Endothelial cell of umbilical vein (primary cell): ENCODE measurements at regions not wholly inside any gene's neighbourhood (a gene's known extent, or its start where the extent isn't known, plus 50 kb on each side); places are given as distances from the start of the nearest gene placed in this dataset.

Experiments used
- BruUV-seq: library from RNA; stranded (reverse); fragments of 400-500 nt; replicated peaks from 2 replicates; lab custom pipeline; 2021; lab: Mats Ljungman, UMichigan
- CTCF ChIA-PET: fragments of 300-600, 350-600 bp; sonication (Branson Sonifier 250); formaldehyde crosslinking; loops from one replicate; lab custom pipeline; 2021; ENCODE audit warnings: antibody characterized with exemption, inconsistent platforms; lab: Charles Lee
- POLR2A ChIA-PET: fragments of 300-600, 350-600 bp; sonication (Branson Sonifier 250); formaldehyde crosslinking; loops from one replicate; lab custom pipeline; 2021; ENCODE audit warnings: antibody characterized with exemption, inconsistent platforms; lab: Charles Lee
- DNase-seq: peaks from one replicate; pipeline ENCODE4 v3.0.0-alpha.2; 2011; ENCODE audit warnings: low read depth, low spot score
- FAIRE-seq: peaks from 2 replicates; lab custom pipeline; 2011; peaks lifted over from hg19 to GRCh38; lab: Jason Lieb, UNC
- H2AFZ ChIP-seq: 2 replicates; pipeline ENCODE4 v1.6.0; 2012; ENCODE audit warnings: low read depth, low read length, control low read depth, inconsistent platforms
- H3K27ac ChIP-seq: 2 replicates; pipeline ENCODE4 v1.5.1; 2011; ENCODE audit warnings: low read depth, mild to moderate bottlenecking, control low read depth, low read length, moderate library complexity; ENCODE audit not compliant: insufficient read depth
- H3K27me3 ChIP-seq, 2 experiments: 2 replicates each; pipeline versions ENCODE4 v1.6.0 to v1.6.1; 2011; ENCODE audit warnings: low read length in 2 of 2, mixed read lengths in 1 of 2; ENCODE audit not compliant: control insufficient read depth in 2 of 2, insufficient read depth in 2 of 2
- H3K36me3 ChIP-seq, 2 experiments: 2 replicates in 1 of 2; 3 replicates in 1 of 2; pipeline ENCODE4 v1.5.1; 2011; ENCODE audit warnings: low read length in 2 of 2, mild to moderate bottlenecking in 1 of 2, moderate library complexity in 1 of 2; ENCODE audit not compliant: control insufficient read depth in 2 of 2, insufficient read depth in 2 of 2; ENCODE audit errors: extremely low read depth in 1 of 2
- H3K4me1 ChIP-seq: 3 replicates; pipeline ENCODE4 v1.5.1; 2011; ENCODE audit warnings: mild to moderate bottlenecking, low read length; ENCODE audit not compliant: control insufficient read depth, insufficient read depth; ENCODE audit errors: extremely low read depth
- H3K4me2 ChIP-seq: 2 replicates; pipeline ENCODE4 v1.6.1; 2011; ENCODE audit warnings: low read length, control low read depth, mixed read lengths; ENCODE audit not compliant: insufficient read depth
- H3K4me3 ChIP-seq, 3 experiments: fragments of 200-600 bp in 1 of 3; sonication (generic), shearing (Covaris generic) in 1 of 3; replicated peaks in 1 of 3; 2 replicates each; pipeline ENCODE4 v1.5.1; 2011 to 2016; ENCODE audit warnings: control low read depth in 3 of 3, low read length in 3 of 3, mild to moderate bottlenecking in 2 of 3, inconsistent platforms in 1 of 3, low read depth in 1 of 3, moderate library complexity in 1 of 3; ENCODE audit not compliant: insufficient read depth in 1 of 3
- H3K79me2 ChIP-seq: 2 replicates; pipeline ENCODE4 v1.6.0; 2012; ENCODE audit warnings: low read length, inconsistent platforms; ENCODE audit not compliant: control insufficient read depth, insufficient read depth
- H3K9ac ChIP-seq: replicated peaks from 2 replicates; pipeline ENCODE3; 2011; ENCODE audit warnings: low read length, control low read depth; ENCODE audit not compliant: insufficient read depth; ENCODE audit errors: extremely low read depth
- H3K9me1 ChIP-seq: replicated peaks from 3 replicates; pipeline ENCODE4 v1.6.0; 2011; ENCODE audit warnings: mild to moderate bottlenecking, low read length; ENCODE audit not compliant: control insufficient read depth, insufficient read depth; ENCODE audit errors: extremely low read depth
- H3K9me3 ChIP-seq: replicated peaks from 2 replicates; pipeline ENCODE4 v1.5.1; 2012; ENCODE audit warnings: low read length, inconsistent platforms; ENCODE audit not compliant: control insufficient read depth, insufficient read depth
- H4K20me1 ChIP-seq: replicated peaks from 2 replicates; pipeline ENCODE3; 2011; ENCODE audit warnings: mild to moderate bottlenecking, low read length; ENCODE audit not compliant: control insufficient read depth, insufficient read depth; ENCODE audit errors: extremely low read depth
- CTCF ChIP-seq, 2 donors: IDR thresholded peaks; 1 replicate in 1 of 2; 2 replicates in 1 of 2; pipeline ENCODE4 v1.5.1; 2011; ENCODE audit warnings: low read length in 2 of 2, mild to moderate bottlenecking in 2 of 2, moderate library complexity in 2 of 2, control low read depth in 1 of 2, inconsistent platforms in 1 of 2, low read depth in 1 of 2; ENCODE audit not compliant: insufficient read depth in 1 of 2; ENCODE audit errors: extremely low read depth in 1 of 2
- FOS ChIP-seq: IDR thresholded peaks from 2 replicates; pipeline ENCODE4 v1.6.1; 2011; ENCODE audit warnings: mild to moderate bottlenecking, low read length, moderate library complexity, borderline replicate concordance; ENCODE audit not compliant: insufficient read depth
- JUN ChIP-seq: IDR thresholded peaks from 2 replicates; pipeline ENCODE4 v1.6.1; 2011; ENCODE audit warnings: borderline replicate concordance, low read depth; ENCODE audit not compliant: insufficient read length, insufficient read depth
- MYC ChIP-seq: IDR thresholded peaks from one replicate; pipeline ENCODE4 v1.6.1; 2011; ENCODE audit warnings: mild to moderate bottlenecking, low read depth, low read length
- POLR2AphosphoS5 ChIP-seq: IDR thresholded peaks from 2 replicates; pipeline ENCODE4 v1.6.1; 2012; ENCODE audit warnings: low read depth, mild to moderate bottlenecking, control low read depth, low read length, moderate library complexity; ENCODE audit not compliant: insufficient read depth
- dilution Hi-C: fragments of 300-500 bp; cut with MboI; formaldehyde crosslinking; loops from one replicate; pipeline ENCODE4 v1.15.0; 2019; ENCODE audit warnings: low sequenced_read_pairs; ENCODE audit not compliant: extremely low pct_ligation_motif_present
- intact Hi-C: fragments of 100-400 bp; cut with micrococcal nuclease; formaldehyde crosslinking; loops from one replicate; pipeline ENCODE4 v1.10.0; 2022

DNA sequence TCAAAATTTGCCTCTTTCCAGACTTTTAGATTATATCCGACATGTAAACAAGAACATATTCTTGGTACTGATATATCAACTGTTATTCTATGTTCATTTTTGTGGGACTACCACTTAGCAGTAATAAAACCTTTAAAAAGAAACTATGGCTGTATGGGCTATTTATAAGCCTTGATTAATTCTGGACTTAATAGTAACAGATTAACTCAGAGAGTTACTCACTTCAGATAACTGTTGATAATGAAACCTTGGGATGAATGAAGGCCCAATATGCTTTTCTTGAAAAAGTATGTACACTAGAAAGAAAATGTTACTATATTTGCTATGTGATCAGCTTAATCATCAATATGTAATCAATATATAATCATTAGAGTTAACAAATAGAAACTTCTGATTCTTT, 595.9 kb upstream of the BOD1L1 start:
- Histone ChIP-seq H4K20me1 (no peaks in the 10 kb centered on the region), H3K36me3 (no peaks in the 10 kb centered on the region), H3K9me3 (no peaks in the 10 kb centered on the region), H3K9ac (no peak overlapping the region), H3K27ac (no peak overlapping the region), H3K9me1 (no peaks in the 10 kb centered on the region), H3K4me2 (no peak overlapping the region), H2AFZ (no peak overlapping the region), H3K4me3 (no peak overlapping the region), H3K79me2 (no peaks in the 10 kb centered on the region), H3K27me3 (no peaks in the 10 kb centered on the region), H3K4me1 (no peaks in the 10 kb centered on the region)
- DNase-seq = no peak
- dilution Hi-C loops (no loop called here), intact Hi-C loops (no loop called here)
- ChIA-PET CTCF (no interaction called here), POLR2A (no interaction called here)
- TF ChIP-seq POLR2AphosphoS5 = no peak
- TF ChIP-seq MYC = no peak
- TF ChIP-seq FOS = no peak
- no peak for TF ChIP-seq JUN
- no peak for FAIRE-seq
- BruUV-seq = no TSS peak

DNA sequence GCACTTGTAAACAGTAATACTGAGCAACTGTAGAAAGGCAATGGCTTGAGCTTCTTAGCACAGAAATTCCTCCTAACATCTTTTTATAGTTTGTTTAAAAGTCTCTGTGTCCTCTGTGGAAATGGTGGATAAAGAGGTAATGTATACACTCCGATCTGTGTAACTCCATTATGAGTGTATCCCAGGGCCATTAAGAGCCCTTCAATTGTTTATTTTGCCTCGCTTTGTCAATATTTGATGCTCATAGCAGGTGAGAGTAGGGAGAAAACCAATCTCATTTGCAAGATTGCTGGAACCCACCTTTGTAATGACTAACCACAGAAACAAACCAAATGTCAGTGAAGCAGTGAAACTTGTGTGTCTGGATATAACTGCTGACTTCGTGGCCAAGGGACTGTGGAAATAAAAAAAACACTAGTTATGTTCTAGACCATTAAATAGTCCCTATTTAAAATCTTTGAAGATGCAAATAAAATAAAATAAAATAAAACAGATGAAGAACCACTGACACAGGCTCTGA, 598.2 kb upstream of the BOD1L1 start:
- FAIRE-seq (no peak), DNase-seq (no peak)
- ChIA-PET CTCF (no interaction called here), POLR2A (no interaction called here)
- H3K4me1 ChIP-seq = no peaks in the 10 kb centered on the region
- H3K79me2 ChIP-seq = no peaks in the 10 kb centered on the region
- no peaks in the 10 kb centered on the region for H3K9me3 ChIP-seq
- no peak overlapping the region for H2AFZ ChIP-seq
- no peak overlapping the region for H3K9ac ChIP-seq
- no peak overlapping the region for H3K27ac ChIP-seq
- H3K27me3 ChIP-seq = no peaks in the 10 kb centered on the region
- H3K4me3 ChIP-seq = no peak overlapping the region
- H3K9me1 ChIP-seq = no peaks in the 10 kb centered on the region
- dilution Hi-C loops (no loop called here), intact Hi-C loops (no loop called here)
- H4K20me1 ChIP-seq = no peaks in the 10 kb centered on the region
- no peak overlapping the region for H3K4me2 ChIP-seq
- H3K36me3 ChIP-seq = no peaks in the 10 kb centered on the region
- BruUV-seq = no TSS peak
- no peak for TF ChIP-seq CTCF (IDR thresholded peaks at IDR 0.05; ENCODE audit: extremely low read depth in 1 of 2, insufficient read depth in 1 of 2, low read depth in 1 of 2, low read length in 2 of 2)
